ENCODE measurements at regions not wholly inside any gene's neighbourhood (a gene's known extent, or its start where the extent isn't known, plus 50 kb on each side); places are given as distances from the start of the nearest gene placed in this dataset.

- TF ChIP-seq CTCF (conservative IDR thresholded peaks at IDR 0.05; ENCODE audit: low read length) = no peak
- TF ChIP-seq EZH2phosphoT487 (IDR thresholded peaks at IDR 0.05; ENCODE audit: borderline replicate concordance, low read depth, low read length) = no peak
These were observed 99.3 kb upstream of the KCNJ3 start for GRCh38 chr2:154599189-154599588.
